ENCODE measurements at regions not wholly inside any gene's neighbourhood (a gene's known extent, or its start where the extent isn't known, plus 50 kb on each side); places are given as distances from the start of the nearest gene placed in this dataset.

- Histone ChIP-seq H3K9ac (ENCODE audit: low read depth, low read length) (no peak overlapping the region), H3K9me3 (ENCODE audit: insufficient read depth, low read depth, low read length) (no peaks in the 10 kb centered on the region), H3K4me3 (ENCODE audit: low read length) (no peak overlapping the region), H3K27me3 (ENCODE audit: insufficient read depth, low read length) (no peaks in the 10 kb centered on the region), H3K4me1 (ENCODE audit: insufficient read depth, low read length) (no peaks in the 10 kb centered on the region), H3K36me3 (ENCODE audit: insufficient read depth, low read length) (no peaks in the 10 kb centered on the region), H3K27ac (ENCODE audit: low read depth, low read length) (no peak overlapping the region)
- WGBS: 83% methylated on average over 1 of the region's 1 CpG
These were observed 70.5 kb upstream of the NT5C1B start for GRCh38 chr2:18659915-18660314.

- Histone ChIP-seq H3K4me3 (ENCODE audit: low read length) (no peak overlapping the region), H3K27ac (ENCODE audit: low read depth, low read length) (no peak overlapping the region), H3K9me3 (ENCODE audit: insufficient read depth, low read depth, low read length) (no peaks in the 10 kb centered on the region), H3K4me1 (ENCODE audit: insufficient read depth, low read length) (no peaks in the 10 kb centered on the region), H3K9ac (ENCODE audit: low read depth, low read length) (no peak overlapping the region), H3K36me3 (ENCODE audit: insufficient read depth, low read length) (no peaks in the 10 kb centered on the region), H3K27me3 (ENCODE audit: insufficient read depth, low read length) (no peaks in the 10 kb centered on the region)
- WGBS: 100% methylated on average over 1 of the region's 2 CpGs
These were observed 66.7 kb upstream of the NT5C1B start for GRCh38 chr2:18656048-18656447.

- Histone ChIP-seq H3K36me3 (ENCODE audit: insufficient read depth, low read length) (no peaks in the 10 kb centered on the region), H3K27me3 (ENCODE audit: insufficient read depth, low read length) (no peaks in the 10 kb centered on the region), H3K4me3 (ENCODE audit: low read length) (no peak overlapping the region), H3K9ac (ENCODE audit: low read depth, low read length) (no peak overlapping the region), H3K4me1 (ENCODE audit: insufficient read depth, low read length) (no peaks in the 10 kb centered on the region), H3K27ac (ENCODE audit: low read depth, low read length) (no peak overlapping the region), H3K9me3 (ENCODE audit: insufficient read depth, low read depth, low read length) (no peaks in the 10 kb centered on the region)
- WGBS: 94% methylated on average over 3 of the region's 3 CpGs
These were observed 62.7 kb upstream of the NT5C1B start for GRCh38 chr2:18651842-18652774.

GRCh38 chr2:18650221-18650620 is 60.9 kb upstream of the NT5C1B start:
- no peak overlapping the region for H3K9ac ChIP-seq (ENCODE audit: low read depth, low read length)
- H3K36me3 ChIP-seq (ENCODE audit: insufficient read depth, low read length): no peaks in the 10 kb centered on the region
- H3K4me3 ChIP-seq (ENCODE audit: low read length): no peak overlapping the region
- H3K27me3 ChIP-seq (ENCODE audit: insufficient read depth, low read length): no peaks in the 10 kb centered on the region
- WGBS: 90% methylated on average over 1 of the region's 2 CpGs
- H3K4me1 ChIP-seq (ENCODE audit: insufficient read depth, low read length): no peaks in the 10 kb centered on the region
- H3K9me3 ChIP-seq (ENCODE audit: insufficient read depth, low read depth, low read length): no peaks in the 10 kb centered on the region
- no peak overlapping the region for H3K27ac ChIP-seq (ENCODE audit: low read depth, low read length)

GRCh38 chr2:18649502-18650135 is 60.2 kb upstream of the NT5C1B start:
- WGBS: no CpG with 5 or more reads among the region's 1 CpG
- Histone ChIP-seq H3K27me3 (ENCODE audit: insufficient read depth, low read length) (no peaks in the 10 kb centered on the region), H3K4me3 (ENCODE audit: low read length) (no peak overlapping the region), H3K9ac (ENCODE audit: low read depth, low read length) (no peak overlapping the region), H3K36me3 (ENCODE audit: insufficient read depth, low read length) (no peaks in the 10 kb centered on the region), H3K27ac (ENCODE audit: low read depth, low read length) (no peak overlapping the region), H3K9me3 (ENCODE audit: insufficient read depth, low read depth, low read length) (no peaks in the 10 kb centered on the region), H3K4me1 (ENCODE audit: insufficient read depth, low read length) (no peaks in the 10 kb centered on the region)

GRCh38 chr2:18648161-18648560 is 58.8 kb upstream of the NT5C1B start:
- Histone ChIP-seq H3K36me3 (ENCODE audit: insufficient read depth, low read length) (no peaks in the 10 kb centered on the region), H3K4me3 (ENCODE audit: low read length) (no peak overlapping the region), H3K27ac (ENCODE audit: low read depth, low read length) (no peak overlapping the region), H3K27me3 (ENCODE audit: insufficient read depth, low read length) (no peaks in the 10 kb centered on the region), H3K4me1 (ENCODE audit: insufficient read depth, low read length) (peaks cover 13% of the 10 kb centered on the region), H3K9me3 (ENCODE audit: insufficient read depth, low read depth, low read length) (no peaks in the 10 kb centered on the region), H3K9ac (ENCODE audit: low read depth, low read length) (no peak overlapping the region)
- 91% methylated on average over 2 of the region's 3 CpGs for WGBS

- Histone ChIP-seq H3K9ac (ENCODE audit: low read depth, low read length) (no peak overlapping the region), H3K9me3 (ENCODE audit: insufficient read depth, low read depth, low read length) (no peaks in the 10 kb centered on the region)
- WGBS: 100% methylated on average over 1 of the region's 1 CpG
These were observed 58.4 kb upstream of the NT5C1B start for GRCh38 chr2:18647731-18648130.

GRCh38 chr2:18645315-18645714 is 55.9 kb upstream of the NT5C1B start:
- Histone ChIP-seq H3K27me3 (ENCODE audit: insufficient read depth, low read length) (no peaks in the 10 kb centered on the region), H3K27ac (ENCODE audit: low read depth, low read length) (no peak overlapping the region), H3K9ac (ENCODE audit: low read depth, low read length) (no peak overlapping the region), H3K9me3 (ENCODE audit: insufficient read depth, low read depth, low read length) (no peaks in the 10 kb centered on the region), H3K4me3 (ENCODE audit: low read length) (no peak overlapping the region), H3K4me1 (ENCODE audit: insufficient read depth, low read length) (peaks cover 18% of the 10 kb centered on the region), H3K36me3 (ENCODE audit: insufficient read depth, low read length) (no peaks in the 10 kb centered on the region)

More at GRCh38 chr2:18647731-18648130, 58.4 kb upstream of the NT5C1B start:
- Histone ChIP-seq H3K36me3 (ENCODE audit: insufficient read depth, low read length) (no peaks in the 10 kb centered on the region), H3K27ac (ENCODE audit: low read depth, low read length) (no peak overlapping the region), H3K27me3 (ENCODE audit: insufficient read depth, low read length) (no peaks in the 10 kb centered on the region), H3K4me1 (ENCODE audit: insufficient read depth, low read length) (peaks cover 17% of the 10 kb centered on the region), H3K4me3 (ENCODE audit: low read length) (no peak overlapping the region)

GRCh38 chr2:18644115-18644462 is 54.7 kb upstream of the NT5C1B start:
- Histone ChIP-seq H3K4me1 (ENCODE audit: insufficient read depth, low read length) (peaks cover 18% of the 10 kb centered on the region), H3K9ac (ENCODE audit: low read depth, low read length) (no peak overlapping the region), H3K4me3 (ENCODE audit: low read length) (no peak overlapping the region; the same call in 1 of the 2 replicates), H3K9me3 (ENCODE audit: insufficient read depth, low read depth, low read length) (no peaks in the 10 kb centered on the region), H3K27ac (ENCODE audit: low read depth, low read length) (no peak overlapping the region), H3K27me3 (ENCODE audit: insufficient read depth, low read length) (no peaks in the 10 kb centered on the region), H3K36me3 (ENCODE audit: insufficient read depth, low read length) (no peaks in the 10 kb centered on the region)
- WGBS: 78% methylated on average over 2 of the region's 2 CpGs

GRCh38 chr2:18643326-18644114 is 54.2 kb upstream of the NT5C1B start:
- H3K4me1 ChIP-seq (ENCODE audit: insufficient read depth, low read length): peaks cover 18% of the 10 kb centered on the region
- no peak overlapping the region; the same call in 1 of the 2 replicates for H3K4me3 ChIP-seq (ENCODE audit: low read length)
- no peaks in the 10 kb centered on the region for H3K27me3 ChIP-seq (ENCODE audit: insufficient read depth, low read length)
- no peaks in the 10 kb centered on the region for H3K36me3 ChIP-seq (ENCODE audit: insufficient read depth, low read length)
- 71% methylated on average over 5 of the region's 5 CpGs for WGBS
- H3K27ac ChIP-seq (ENCODE audit: low read depth, low read length): no peak overlapping the region
- no peaks in the 10 kb centered on the region for H3K9me3 ChIP-seq (ENCODE audit: insufficient read depth, low read depth, low read length)
- no peak overlapping the region for H3K9ac ChIP-seq (ENCODE audit: low read depth, low read length)

- Histone ChIP-seq H3K36me3 (ENCODE audit: insufficient read depth, low read length) (no peaks in the 10 kb centered on the region), H3K4me3 (ENCODE audit: low read length) (no peak overlapping the region), H3K9ac (ENCODE audit: low read depth, low read length) (no peak overlapping the region), H3K27me3 (ENCODE audit: insufficient read depth, low read length) (no peaks in the 10 kb centered on the region), H3K4me1 (ENCODE audit: insufficient read depth, low read length) (peaks cover 18% of the 10 kb centered on the region), H3K27ac (ENCODE audit: low read depth, low read length) (no peak overlapping the region), H3K9me3 (ENCODE audit: insufficient read depth, low read depth, low read length) (peaks cover 4% of the 10 kb centered on the region)
These were observed 52.5 kb upstream of the NT5C1B start for GRCh38 chr2:18641823-18642222.

All from HUES64 (cell line).